ENCODE measurements at regions not wholly inside any gene's neighbourhood (a gene's known extent, or its start where the extent isn't known, plus 50 kb on each side); places are given as distances from the start of the nearest gene placed in this dataset.

- H3K4me3 ChIP-seq (replicated peaks in 1 of 4; ENCODE audit: control extremely low read depth in 1 of 4, insufficient read depth in 1 of 4, low read depth in 3 of 4, low read length in 4 of 4) = no peak overlapping the region
- no peak overlapping the region for H3K9ac ChIP-seq (ENCODE audit: insufficient read depth, low read length)
- no peaks in the 10 kb centered on the region for H3K4me1 ChIP-seq (ENCODE audit: control insufficient read depth, extremely low read depth, insufficient read depth, low read length)
- H3K27ac ChIP-seq (ENCODE audit: insufficient read depth, low read length) = no peak overlapping the region
- H3K27me3 ChIP-seq (ENCODE audit: control insufficient read depth, insufficient read depth, low read length) = no peaks in the 10 kb centered on the region
- no peaks in the 10 kb centered on the region for H3K9me3 ChIP-seq (ENCODE audit: control insufficient read depth, insufficient read depth, low read depth, low read length)
- no peak overlapping the region for H2AFZ ChIP-seq (ENCODE audit: low read length)
- TF ChIP-seq EZH2 (IDR thresholded peaks at IDR 0.05; ENCODE audit: low read length, missing control alignments) (no peak), CTCF (conservative IDR thresholded peaks at IDR 0.05 in 1 of 2, IDR thresholded peaks at IDR 0.05 in 1 of 2; ENCODE audit: low read depth in 1 of 2, low read length in 2 of 2) (no peak)
- no peak for DNase-seq (ENCODE audit: low read depth in 2 of 2)
- H4K20me1 ChIP-seq (ENCODE audit: control insufficient read depth, extremely low read depth, insufficient read depth, low read length) = no peaks in the 10 kb centered on the region
- H3K4me2 ChIP-seq (ENCODE audit: extremely low read depth, insufficient read depth, low read length) = no peak overlapping the region
- H3K79me2 ChIP-seq (ENCODE audit: control insufficient read depth, insufficient read depth, low read length) = no peaks in the 10 kb centered on the region
- no peaks in the 10 kb centered on the region for H3K36me3 ChIP-seq (ENCODE audit: control insufficient read depth, insufficient read depth, low read length)
Measured at GRCh38 chr13:72050251-72050650, 183.2 kb upstream of the DACH1 start.

DNA sequence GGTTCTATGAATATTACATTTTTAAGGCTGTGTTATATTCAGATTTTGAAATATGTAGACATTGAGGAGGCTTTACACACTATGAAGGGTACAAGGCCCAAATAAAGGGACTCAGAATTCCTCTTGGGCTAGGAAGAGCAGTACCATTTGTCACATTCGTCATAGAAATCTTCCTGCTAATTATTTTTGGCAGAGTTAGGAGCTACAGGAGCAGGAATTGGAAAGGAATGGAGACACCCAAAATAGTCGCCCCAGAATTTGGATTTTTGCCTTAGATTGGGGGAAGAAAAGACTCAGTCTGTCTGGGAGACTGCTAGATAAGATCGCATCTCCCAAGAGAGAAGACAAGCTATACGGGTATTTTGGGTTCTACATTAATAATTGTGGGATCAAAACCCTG lies 176.4 kb upstream of the DACH1 start:
- Histone ChIP-seq H4K20me1 (ENCODE audit: control insufficient read depth, extremely low read depth, insufficient read depth, low read length) (no peaks in the 10 kb centered on the region), H3K4me3 (replicated peaks in 1 of 4; ENCODE audit: control extremely low read depth in 1 of 4, insufficient read depth in 1 of 4, low read depth in 3 of 4, low read length in 4 of 4) (no peak overlapping the region), H3K27ac (ENCODE audit: insufficient read depth, low read length) (no peak overlapping the region), H2AFZ (ENCODE audit: low read length) (no peak overlapping the region), H3K27me3 (ENCODE audit: control insufficient read depth, insufficient read depth, low read length) (no peaks in the 10 kb centered on the region), H3K9me3 (ENCODE audit: control insufficient read depth, insufficient read depth, low read depth, low read length) (no peaks in the 10 kb centered on the region), H3K4me2 (ENCODE audit: extremely low read depth, insufficient read depth, low read length) (no peak overlapping the region), H3K79me2 (ENCODE audit: control insufficient read depth, insufficient read depth, low read length) (no peaks in the 10 kb centered on the region), H3K9ac (ENCODE audit: insufficient read depth, low read length) (no peak overlapping the region), H3K36me3 (ENCODE audit: control insufficient read depth, insufficient read depth, low read length) (no peaks in the 10 kb centered on the region), H3K4me1 (ENCODE audit: control insufficient read depth, extremely low read depth, insufficient read depth, low read length) (no peaks in the 10 kb centered on the region)
- TF ChIP-seq EZH2 (IDR thresholded peaks at IDR 0.05; ENCODE audit: low read length, missing control alignments) (no peak), CTCF (conservative IDR thresholded peaks at IDR 0.05 in 1 of 2, IDR thresholded peaks at IDR 0.05 in 1 of 2; ENCODE audit: low read depth in 1 of 2, low read length in 2 of 2) (no peak)
- DNase-seq (ENCODE audit: low read depth in 2 of 2) = no peak

- no peak overlapping the region for H3K9ac ChIP-seq (ENCODE audit: insufficient read depth, low read length)
- no peaks in the 10 kb centered on the region for H3K27me3 ChIP-seq (ENCODE audit: control insufficient read depth, insufficient read depth, low read length)
- no peak for TF ChIP-seq CTCF (conservative IDR thresholded peaks at IDR 0.05 in 1 of 2, IDR thresholded peaks at IDR 0.05 in 1 of 2; ENCODE audit: low read depth in 1 of 2, low read length in 2 of 2)
- TF ChIP-seq EZH2 (IDR thresholded peaks at IDR 0.05; ENCODE audit: low read length, missing control alignments) = no peak
- H3K36me3 ChIP-seq (ENCODE audit: control insufficient read depth, insufficient read depth, low read length) = no peaks in the 10 kb centered on the region
- H3K79me2 ChIP-seq (ENCODE audit: control insufficient read depth, insufficient read depth, low read length) = no peaks in the 10 kb centered on the region
- H2AFZ ChIP-seq (ENCODE audit: low read length) = no peak overlapping the region
- H4K20me1 ChIP-seq (ENCODE audit: control insufficient read depth, extremely low read depth, insufficient read depth, low read length) = no peaks in the 10 kb centered on the region
- H3K4me2 ChIP-seq (ENCODE audit: extremely low read depth, insufficient read depth, low read length) = no peak overlapping the region
- no peaks in the 10 kb centered on the region for H3K9me3 ChIP-seq (ENCODE audit: control insufficient read depth, insufficient read depth, low read depth, low read length)
- DNase-seq (ENCODE audit: low read depth in 2 of 2) = no peak
- H3K4me3 ChIP-seq (replicated peaks in 1 of 4; ENCODE audit: control extremely low read depth in 1 of 4, insufficient read depth in 1 of 4, low read depth in 3 of 4, low read length in 4 of 4) = no peak overlapping the region
- no peaks in the 10 kb centered on the region for H3K4me1 ChIP-seq (ENCODE audit: control insufficient read depth, extremely low read depth, insufficient read depth, low read length)
- H3K27ac ChIP-seq (ENCODE audit: insufficient read depth, low read length) = no peak overlapping the region
Measured at GRCh38 chr13:72041165-72041564, 174.2 kb upstream of the DACH1 start.

All from fibroblast of lung (primary cell).